HG03460 (cell line): ENCODE measurements at regions not wholly inside any gene's neighbourhood (a gene's known extent, or its start where the extent isn't known, plus 50 kb on each side); places are given as distances from the start of the nearest gene placed in this dataset.

Experiments
- ATAC-seq: cut with Tn5 transposase; IDR thresholded peaks from one replicate; pipeline ENCODE4 v1.9.1; 2021; ENCODE audit not compliant: unreplicated experiment

DNA sequence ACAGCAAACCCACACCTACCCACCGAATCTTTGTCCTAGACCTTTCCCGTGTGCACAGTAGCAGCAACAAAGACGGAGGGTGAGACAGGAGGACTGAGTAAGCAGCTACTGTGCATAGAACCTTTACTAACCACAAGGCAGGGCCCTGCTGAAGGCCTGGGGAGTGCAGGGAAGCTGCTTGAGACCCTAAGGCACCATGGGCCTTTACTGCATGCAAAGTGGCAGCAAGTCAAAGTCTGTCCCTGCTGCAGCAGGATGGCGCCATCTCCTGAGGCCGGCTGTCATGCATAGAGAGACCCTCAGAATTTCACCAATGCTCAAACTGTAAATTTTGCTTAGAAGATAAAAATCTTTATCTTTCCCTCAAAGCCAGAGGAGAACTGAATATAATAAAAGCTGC is 610.5 kb downstream of the ACTR3B start:
- no peak for ATAC-seq

DNA sequence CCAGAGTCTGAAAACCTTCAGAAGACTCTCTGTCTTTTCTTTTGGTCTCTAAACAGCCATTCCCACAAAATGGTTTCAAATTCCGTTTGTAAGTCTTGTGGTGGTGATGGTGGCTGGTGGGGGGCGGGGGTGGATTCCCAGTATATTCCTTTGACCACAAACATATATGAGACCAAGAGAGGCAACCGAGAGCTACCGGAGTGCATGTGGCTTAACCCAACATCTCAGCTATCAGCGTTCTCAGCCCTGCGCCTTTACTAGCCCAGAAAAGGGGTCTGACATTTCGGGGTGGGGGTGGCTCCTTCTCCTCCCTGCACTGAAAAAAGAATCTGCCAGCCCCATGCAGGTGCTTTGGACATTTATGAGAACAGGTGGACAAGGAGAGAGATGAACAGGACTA is 621.1 kb downstream of the ACTR3B start:
- ATAC-seq: no peak

DNA sequence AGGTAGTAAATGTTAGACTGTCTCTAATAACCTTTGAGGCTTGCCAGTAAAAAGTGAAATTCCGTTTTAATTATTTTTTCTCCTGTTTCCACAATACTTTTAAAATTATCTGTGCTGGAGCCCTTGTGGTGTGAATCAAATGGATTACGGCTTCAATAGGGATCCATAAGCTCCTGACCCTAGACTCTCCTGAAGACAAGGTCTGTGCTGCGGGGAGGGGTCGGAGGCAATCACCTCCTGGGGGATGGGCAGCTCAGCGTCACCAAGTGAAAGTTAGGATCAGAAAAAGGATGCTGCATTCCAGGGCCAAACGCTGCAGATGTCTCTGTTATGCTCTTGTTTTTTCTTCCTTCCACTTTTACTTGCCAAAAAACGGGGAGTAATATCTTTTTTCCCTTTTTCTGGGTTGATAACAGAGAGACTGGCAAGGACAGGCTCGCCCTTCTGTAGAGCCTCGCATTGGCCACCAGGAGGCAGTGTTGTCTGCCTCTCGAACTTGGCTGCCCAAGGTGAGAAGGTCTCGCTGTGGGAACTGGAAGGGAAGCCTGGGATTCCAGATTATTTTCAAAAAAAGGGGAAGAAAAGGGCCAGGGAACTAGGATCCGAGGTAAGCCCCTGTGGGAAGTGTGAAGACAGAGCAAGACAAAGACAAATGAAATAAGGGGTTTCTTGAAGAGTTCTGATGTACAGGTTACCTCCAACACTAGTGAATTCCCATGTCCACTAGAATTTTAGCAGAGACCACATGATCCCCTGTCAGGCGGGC is 621.9 kb downstream of the ACTR3B start:
- ATAC-seq: peak; percentile 57

DNA sequence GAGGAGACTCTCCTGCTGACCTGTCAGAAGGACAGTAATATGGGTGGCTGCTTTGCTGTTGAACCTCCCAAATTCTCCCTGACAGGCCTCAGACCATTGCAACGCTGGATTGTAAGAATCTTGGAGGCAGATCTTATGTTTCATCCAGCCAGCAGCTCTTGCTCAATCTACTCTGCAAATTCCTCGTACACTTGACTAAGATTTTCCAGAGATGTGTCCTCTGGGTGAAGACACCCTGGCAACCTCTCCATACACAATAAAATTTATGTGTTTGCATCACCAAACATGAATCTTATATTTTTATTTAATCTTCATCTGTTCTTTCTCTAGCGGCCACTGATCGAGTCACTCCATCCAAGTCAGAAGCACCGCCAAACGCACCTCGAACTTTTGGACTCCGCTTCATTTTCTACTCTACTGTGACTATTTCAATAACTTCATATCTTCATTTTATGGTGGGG is 623.1 kb downstream of the ACTR3B start:
- ATAC-seq: no peak

DNA sequence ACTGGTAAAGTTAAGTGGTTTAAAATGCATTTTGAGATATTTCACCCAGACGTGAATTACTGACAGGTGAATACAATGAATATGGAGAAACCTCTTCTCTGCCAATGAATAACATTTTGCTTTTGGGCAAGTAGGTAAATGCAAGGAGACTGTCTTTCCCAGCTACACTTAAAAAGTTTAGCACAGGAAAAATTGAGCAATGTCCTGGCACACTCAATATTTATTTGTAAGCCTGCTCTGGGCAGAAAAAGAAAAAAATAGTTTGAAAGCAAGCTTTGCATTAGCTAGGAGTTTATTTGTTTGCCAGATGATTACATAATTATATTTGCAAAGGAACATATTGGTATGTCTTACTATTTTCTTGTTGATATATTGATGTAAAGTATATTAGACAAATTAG is 624.2 kb downstream of the ACTR3B start:
- ATAC-seq: no peak

DNA sequence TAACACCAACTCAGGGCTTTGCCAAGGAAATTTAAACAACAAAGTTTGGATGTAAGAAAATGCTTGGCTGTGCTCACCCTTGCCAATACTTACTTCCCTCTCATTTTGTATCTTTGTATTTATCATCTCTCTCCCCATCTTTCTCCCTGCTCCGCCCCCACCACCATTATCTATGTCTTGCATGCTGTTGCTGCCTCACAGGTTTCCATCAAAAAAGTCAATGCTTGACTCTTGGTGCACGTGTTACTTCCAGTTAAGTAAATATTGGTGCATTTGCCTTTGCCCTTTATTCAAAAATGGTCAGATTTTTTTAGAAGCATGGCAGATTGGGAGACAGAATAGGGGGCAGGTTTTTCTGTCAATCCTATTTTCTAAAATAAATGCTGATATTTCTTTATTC is 626.0 kb downstream of the ACTR3B start:
- no peak for ATAC-seq

DNA sequence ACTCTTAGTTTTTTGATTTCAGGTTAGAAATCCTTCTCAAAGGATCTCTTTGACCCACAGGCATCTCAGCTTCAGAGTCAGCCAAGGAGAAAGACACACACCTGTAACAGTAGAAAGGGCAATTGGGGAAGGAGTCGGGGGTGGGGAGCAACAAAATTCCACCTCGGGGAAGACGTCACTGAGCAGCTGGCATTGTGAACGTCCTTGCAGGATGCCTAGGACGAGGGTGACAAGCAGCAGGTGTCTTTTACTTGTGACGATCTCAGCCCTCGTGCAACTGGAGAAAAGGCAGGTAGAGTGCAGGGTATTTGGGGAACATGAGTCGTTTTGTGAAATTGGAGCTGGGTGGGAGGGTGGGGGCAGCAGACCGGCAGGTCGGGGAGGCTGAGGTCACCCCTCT is 627.0 kb downstream of the ACTR3B start:
- no peak for ATAC-seq

DNA sequence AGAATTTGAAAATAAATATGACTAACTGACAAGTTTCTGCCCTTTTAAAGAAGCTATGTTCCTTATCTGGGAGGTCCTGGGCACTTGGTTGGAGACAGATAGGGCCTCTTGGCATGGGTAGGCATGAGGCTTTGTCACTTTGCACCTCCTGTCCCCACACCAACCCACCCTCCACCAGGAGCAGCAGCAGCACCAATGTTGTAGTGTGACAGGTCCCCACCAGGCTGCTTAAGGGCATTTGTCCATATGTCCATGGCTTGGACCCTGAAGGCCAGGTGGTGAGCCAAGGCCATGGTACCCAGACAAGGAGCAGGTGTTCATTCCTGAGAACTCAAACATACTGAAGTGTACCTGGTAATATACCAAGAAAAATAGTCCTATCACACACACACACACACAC is 629.1 kb downstream of the ACTR3B start:
- ATAC-seq: no peak

DNA sequence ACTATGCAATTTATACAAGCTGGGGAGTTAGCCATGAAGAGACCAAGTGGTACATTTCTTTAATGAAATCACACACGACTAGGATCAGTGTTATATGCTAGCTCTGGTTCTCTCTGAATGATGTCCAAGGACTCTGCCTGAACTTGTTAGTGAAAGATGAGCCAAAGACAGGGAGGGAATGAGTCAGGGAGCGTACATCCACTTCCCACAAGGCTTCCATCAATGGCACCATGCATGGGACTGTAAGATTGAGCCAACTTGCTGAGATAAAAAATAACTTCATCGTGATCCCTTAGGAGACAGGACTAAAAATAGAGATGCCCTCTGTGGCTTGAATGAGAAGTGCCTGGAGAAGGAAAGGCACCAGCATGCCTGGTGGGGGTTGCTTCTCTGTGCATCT is 629.7 kb downstream of the ACTR3B start:
- no peak for ATAC-seq

DNA sequence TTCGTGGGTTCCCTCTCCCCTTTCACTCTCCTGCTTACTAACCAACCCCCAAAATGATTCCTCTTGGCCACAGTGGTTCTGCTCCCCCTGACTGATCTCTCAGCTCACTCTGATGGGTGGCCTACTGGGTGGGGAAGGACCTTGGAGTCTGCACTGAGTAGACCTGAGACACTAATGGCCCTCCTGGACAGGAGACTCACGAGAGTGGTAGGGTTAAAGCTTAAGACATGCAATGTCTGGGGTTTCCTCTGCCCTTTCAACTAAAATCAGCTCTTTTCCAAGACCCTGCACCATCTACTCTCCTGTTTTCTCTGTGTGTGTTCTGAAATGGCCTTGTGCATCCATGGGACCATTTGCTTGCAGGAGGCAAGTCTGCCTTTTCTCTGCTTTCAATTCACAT is 631.4 kb downstream of the ACTR3B start:
- ATAC-seq: no peak

DNA sequence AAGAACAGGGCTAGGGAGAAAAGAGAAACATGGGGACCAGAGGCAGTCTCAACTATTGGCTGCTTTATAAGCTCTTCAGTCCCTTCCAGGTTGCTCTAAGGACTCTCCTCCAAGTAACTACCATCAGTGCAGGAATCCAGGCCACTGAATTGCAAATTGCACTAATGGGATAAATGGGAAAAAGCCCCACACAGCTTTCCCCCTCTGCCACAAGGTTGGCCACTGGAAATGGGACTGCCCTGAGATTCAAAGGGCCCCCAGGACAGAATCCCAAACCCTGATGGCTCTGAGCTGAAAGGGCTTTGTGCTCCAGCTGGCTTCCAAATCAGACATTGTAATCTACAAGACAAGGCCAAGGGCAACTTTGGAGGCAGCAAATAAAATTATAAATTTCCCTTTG is 633.2 kb downstream of the ACTR3B start:
- ATAC-seq: no peak

DNA sequence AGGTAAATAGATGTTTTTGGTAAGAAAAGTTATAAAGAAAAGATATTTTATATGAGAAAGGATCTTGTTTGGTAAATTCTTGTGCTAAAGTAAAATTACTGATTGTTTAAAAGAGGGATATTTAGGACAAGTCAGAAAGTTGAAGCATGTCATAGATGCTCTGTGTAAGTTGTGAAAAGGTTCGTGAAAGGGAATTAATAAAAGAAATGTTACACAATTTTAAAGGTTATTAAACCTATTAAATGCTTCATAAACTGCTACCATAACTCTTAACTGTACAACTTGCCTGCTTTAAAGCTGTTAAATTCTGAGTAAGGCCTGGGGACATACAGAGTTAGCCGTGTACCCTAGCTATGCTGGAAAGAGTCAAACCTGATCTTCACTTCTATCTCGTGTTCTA is 634.1 kb downstream of the ACTR3B start:
- no peak for ATAC-seq

DNA sequence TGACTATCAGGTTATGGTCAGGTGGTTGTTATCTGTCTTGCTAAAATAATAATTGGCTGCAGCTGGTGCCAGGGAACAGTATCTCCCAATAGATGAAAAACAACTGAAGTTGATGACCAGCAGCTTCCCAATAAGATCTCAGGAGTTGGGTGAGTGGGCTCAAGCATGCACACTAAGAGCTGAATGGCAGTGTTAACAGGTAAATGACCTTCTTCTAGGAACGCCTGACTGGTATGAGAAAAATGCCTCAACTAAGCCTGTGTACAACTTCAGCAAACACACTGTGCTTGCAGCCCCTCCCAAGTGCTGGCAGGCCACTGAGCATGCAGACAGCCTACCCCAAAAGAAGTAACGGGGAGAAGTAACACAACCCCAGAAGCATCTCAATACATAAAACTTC is 636.9 kb downstream of the ACTR3B start:
- ATAC-seq: no peak

DNA sequence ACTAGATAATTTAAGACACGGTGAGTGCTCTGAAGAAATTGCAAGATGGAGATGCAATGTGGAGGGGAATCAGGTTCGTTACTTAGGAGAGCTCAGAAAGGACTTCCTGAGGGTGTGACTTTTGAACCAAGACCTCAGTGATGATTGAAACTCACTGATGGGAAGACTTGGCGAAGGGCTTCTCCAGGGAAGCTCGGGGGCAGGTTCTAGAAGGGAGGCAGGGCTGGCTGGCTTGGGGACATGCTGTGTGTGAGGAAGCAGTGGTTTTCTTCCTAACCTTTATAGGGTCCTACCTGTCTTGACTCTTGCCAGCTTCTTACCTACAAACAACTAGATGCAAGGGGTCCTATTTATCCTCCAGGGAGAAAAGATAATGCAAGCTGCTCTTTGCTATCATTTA is 637.9 kb downstream of the ACTR3B start:
- ATAC-seq: no peak

DNA sequence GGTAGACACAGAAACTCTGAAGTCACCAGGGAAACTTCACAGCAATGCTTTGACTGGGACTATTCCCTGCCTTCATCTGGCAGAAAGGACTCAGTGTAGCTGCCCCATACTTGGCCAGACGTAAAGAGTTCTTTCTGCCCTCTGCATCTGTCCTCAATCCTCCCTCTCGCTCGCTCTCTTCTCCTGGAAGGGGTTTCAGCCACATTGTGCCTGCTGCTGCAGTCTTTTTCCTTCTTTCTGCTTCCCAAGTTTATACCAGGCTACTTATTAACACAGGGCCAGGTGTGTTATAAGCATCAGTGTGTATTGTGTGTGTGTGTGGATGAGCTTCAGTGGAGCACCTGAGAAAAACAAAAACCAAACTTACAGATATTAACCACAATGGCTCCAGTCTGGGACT is 638.4 kb downstream of the ACTR3B start:
- ATAC-seq: no peak

DNA sequence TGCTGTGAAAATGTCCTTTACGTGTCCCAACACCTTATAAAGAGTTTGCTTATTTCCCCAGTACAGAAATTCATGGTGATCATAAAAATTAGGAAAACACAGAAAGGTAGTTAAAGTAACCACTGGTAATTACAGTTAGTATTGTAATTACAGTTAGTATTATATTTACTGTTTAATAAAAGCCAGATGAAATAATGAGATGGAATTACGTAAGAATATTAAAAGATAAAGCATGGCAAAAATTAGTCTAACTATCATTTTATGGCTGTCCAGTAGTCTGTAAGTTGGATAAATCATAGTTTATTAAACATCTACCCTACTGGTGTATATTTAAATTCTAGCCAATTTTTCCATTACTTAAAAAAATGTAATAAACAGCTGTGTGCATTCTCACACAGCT is 638.8 kb downstream of the ACTR3B start:
- ATAC-seq: no peak

DNA sequence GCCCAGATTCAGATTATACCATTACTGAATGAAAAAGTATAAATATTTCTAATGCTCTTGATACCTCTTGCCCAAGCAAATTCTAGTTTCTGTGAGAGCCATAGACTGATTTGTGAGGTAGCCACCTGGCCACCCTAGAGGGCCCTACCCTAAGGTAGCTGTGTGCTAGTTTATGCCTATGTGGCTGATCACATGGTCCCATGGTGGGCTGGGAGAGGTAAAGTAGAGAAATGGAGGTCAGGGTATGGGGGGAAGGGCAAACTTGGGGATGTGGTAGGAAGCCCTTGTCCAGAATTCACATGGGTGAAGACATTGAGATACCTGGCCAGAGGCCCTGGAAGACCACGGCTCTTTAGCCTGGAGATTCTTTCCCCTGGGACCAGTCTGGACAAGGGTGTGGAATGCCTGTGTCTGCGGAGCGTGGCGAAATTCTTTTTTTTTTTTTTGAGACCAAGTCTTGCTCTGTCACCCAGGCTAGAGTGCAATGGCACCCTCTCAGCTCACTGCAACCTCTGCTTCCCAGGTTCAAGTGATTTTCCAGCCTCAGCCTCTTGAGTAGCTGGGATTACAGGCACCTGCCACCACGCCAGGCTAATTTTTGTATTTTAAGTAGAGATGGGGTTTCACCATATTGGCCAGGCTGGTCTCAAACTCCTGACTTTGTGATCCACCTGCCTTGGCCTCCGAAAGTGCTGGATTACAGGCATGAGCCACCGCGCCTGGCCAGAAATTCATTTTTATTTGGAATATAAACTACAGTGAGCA is 639.4 kb downstream of the ACTR3B start:
- ATAC-seq: no peak

DNA sequence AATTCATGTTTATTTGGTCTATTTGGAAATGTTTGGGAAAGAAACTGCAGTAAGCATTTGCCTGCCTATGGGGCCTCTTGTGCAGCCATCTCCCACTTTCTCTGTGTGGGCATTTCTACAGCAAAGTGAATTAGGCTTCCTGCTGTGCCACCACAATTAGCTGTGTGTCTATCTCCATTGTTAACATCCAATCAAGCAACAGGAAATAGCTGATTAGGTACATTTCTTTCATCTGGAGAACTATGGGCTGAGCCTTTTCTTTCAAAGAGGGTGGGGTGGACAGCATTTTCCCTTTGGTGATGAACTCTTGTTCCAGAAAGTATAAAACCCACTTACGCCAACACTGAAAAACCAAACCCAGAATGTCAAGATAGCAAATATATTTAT is 640.0 kb downstream of the ACTR3B start:
- no peak for ATAC-seq

DNA sequence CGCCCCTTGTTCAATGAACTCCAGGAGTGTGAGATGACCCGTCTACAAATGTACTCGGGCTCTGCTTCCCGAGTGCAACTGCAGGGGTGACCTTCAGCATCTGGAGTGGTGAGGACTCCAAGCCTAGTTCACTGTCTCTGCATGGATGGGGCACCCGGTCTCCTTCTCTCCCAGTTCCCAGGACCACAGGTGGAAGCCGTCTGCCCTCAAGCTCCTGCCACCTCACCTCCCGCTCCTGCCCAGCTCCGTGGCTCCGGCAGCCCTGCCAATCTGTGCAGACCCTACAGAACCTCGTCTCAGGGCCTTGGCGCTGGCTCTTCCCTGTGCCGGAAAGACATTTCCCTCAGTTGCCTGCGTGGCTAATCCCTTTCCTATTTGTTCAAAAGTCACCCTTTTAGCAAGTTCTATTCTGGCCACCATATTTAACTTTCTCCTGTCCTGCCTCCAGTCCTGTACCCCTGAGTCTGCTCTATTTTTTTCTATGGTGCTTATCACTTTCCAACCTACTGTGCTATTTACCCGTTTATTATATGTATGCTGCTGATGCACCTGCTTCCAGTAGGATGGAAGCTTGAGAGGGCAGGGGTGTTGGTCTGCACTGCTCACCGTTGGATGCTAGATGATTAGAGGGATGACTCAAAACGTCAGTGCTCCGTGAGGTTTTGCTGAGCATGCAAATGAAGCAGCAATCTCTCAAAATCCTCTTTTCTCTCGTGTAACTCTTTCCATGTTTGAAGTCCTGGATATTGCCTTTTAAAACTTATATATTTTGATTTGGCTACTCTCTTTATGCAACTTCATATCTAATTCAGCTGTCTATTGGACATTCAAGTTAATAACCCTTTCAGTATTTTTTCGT is 641.4 kb downstream of the ACTR3B start:
- no peak for ATAC-seq

DNA sequence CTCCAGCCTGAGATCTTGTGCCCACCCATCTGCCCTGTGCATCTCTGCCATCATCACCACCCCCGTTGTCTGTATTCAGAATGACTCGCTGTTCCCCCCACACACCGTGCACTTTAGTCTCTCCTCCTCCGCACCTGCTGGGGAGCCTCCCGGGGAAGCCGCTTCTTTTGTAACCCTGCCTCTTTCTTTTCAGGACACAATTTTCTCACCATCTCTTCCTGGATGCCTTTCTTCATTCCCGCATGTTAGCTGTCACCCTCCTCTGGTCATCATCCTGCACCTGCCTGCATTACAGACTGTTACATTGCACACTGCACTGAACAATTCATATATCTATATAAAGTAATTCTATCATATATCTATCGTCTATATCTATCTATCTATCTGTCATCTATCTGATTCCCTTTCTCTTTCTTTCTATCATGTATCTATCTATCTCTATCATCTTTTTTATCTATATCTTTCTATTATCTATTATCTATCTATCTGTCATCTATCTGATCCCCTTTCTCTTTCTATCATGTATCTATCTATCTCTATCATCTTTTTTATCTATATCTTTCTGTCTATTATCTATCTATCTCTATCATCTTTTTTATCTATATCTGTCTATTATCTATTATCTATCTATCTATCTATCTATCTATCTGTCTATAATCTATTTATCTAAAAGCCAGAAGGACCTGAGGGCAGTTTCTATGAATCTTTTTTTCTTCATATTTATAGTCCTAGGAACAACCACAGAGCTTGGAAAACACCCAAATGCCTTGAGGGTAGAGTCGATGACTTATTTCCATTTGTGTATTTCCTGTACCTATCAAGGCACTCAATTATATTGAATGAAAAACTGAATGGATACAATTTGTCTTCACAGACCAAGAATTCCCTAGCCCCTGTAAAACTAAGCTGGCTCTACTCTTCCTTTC is 642.5 kb downstream of the ACTR3B start:
- no peak for ATAC-seq
